ENCODE measurements at regions not wholly inside any gene's neighbourhood (a gene's known extent, or its start where the extent isn't known, plus 50 kb on each side); places are given as distances from the start of the nearest gene placed in this dataset.

- Histone ChIP-seq H3K4me2 (ENCODE audit: low read depth, low read length) (no peak overlapping the region), H2AK5ac (ENCODE audit: low read depth, low read length) (0 out of 2 replicates have a peak overlapping the region, but pooled peaks have one; percentile 50), H4K91ac (ENCODE audit: insufficient read depth, low read depth, low read length) (no peak overlapping the region), H3K56ac (ENCODE audit: extremely low read depth, insufficient read depth, low read length) (no peak overlapping the region), H4K20me1 (ENCODE audit: insufficient read depth, low read length) (no peaks in the 10 kb centered on the region), H4K5ac (ENCODE audit: low read depth, low read length) (no peak overlapping the region), H2BK5ac (ENCODE audit: low read depth, low read length, poor library complexity, severe bottlenecking) (no peak overlapping the region), H3K27me3 (ENCODE audit: control insufficient read depth, insufficient read depth, low read length) (no peaks in the 10 kb centered on the region), H3K18ac (ENCODE audit: low read depth, low read length) (no peak overlapping the region), H3K14ac (replicated peaks; ENCODE audit: low read depth, low read length) (no peak overlapping the region), H3K23ac (ENCODE audit: low read depth, low read length) (no peak overlapping the region), H3K36me3 (ENCODE audit: control insufficient read depth, insufficient read depth, low read length) (no peaks in the 10 kb centered on the region), H3K9me1 (ENCODE audit: insufficient read depth, low read length) (no peaks in the 10 kb centered on the region), H3K4me1 (ENCODE audit: control insufficient read depth, insufficient read depth, low read length) (no peaks in the 10 kb centered on the region), H3K9ac (ENCODE audit: low read depth, low read length) (no peak overlapping the region), H2BK120ac (ENCODE audit: low read depth, low read length) (peak overlapping the region; percentile 25; the same call in 1 of the 2 replicates), H4K8ac (ENCODE audit: low read depth in 2 of 2, low read length in 2 of 2) (no peak overlapping the region), H2AK9ac (replicated peaks; ENCODE audit: low read depth, low read length, poor library complexity) (no peak overlapping the region), H2BK15ac (ENCODE audit: low read depth, low read length) (peak overlapping the region; percentile 61; the same call in 1 of the 3 replicates), H3K4ac (ENCODE audit: low read depth, low read length) (no peak overlapping the region), H3K79me1 (ENCODE audit: low read depth in 1 of 2, low read length in 2 of 2) (no peaks in the 10 kb centered on the region), H3K9me3 (ENCODE audit: control insufficient read depth, insufficient read depth, low read length) (no peaks in the 10 kb centered on the region), H3K4me3 (ENCODE audit: insufficient read depth, low read depth, low read length) (no peak overlapping the region), H2AFZ (replicated peaks; ENCODE audit: low read length, poor library complexity) (no peak overlapping the region), H3K27ac (ENCODE audit: insufficient read depth, low read length) (no peak overlapping the region), H2BK20ac (ENCODE audit: low read depth, low read length) (peak overlapping the region; percentile 79; the same call in 1 of the 2 replicates)
- intact Hi-C loops (cut with micrococcal nuclease) (no loop called here), in situ Hi-C loops (cut with MboI; ENCODE audit: low sequenced_read_pairs) (no loop called here), dilution Hi-C loops (cut with HindIII; ENCODE audit: low sequenced_read_pairs, unreplicated experiment) (no loop called here)
- no peak for ATAC-seq (ENCODE audit: low read depth)
- no CpG with 5 or more reads among the region's 1 CpG for WGBS, 2 experiments (ENCODE audit: extremely low coverage in 2 of 2, insufficient read length in 1 of 2)
- no peak for TF ChIP-seq MXI1 (IDR thresholded peaks at IDR 0.05; ENCODE audit: borderline replicate concordance, low read depth, low read length)
- CTCF ChIA-PET, result no interaction called here
- DNase-seq, result no peak
- BruUV-seq (replicated peaks), result no TSS peak
- POLR2A ChIA-PET (ENCODE audit: unreplicated experiment), result no interaction called here
These were observed 337.7 kb downstream of the MEIS1 start for GRCh38 chr2:66772618-66773017.

Measured in IMR-90 (cell line).